ENCODE measurements at regions not wholly inside any gene's neighbourhood (a gene's known extent, or its start where the extent isn't known, plus 50 kb on each side); places are given as distances from the start of the nearest gene placed in this dataset.
"Not testable (repeated sequence)": the region's sequence is repeated elsewhere in the genome, so short reads cannot be mapped to it uniquely, and the experiment has no call there.

GRCh38 chr2:60355849-60356261, 197.6 kb downstream of the BCL11A start:
- DNase-seq, result peak; percentile 34

GRCh38 chr2:60354713-60355112, 198.7 kb downstream of the BCL11A start:
- DNase-seq, result no peak

DNA sequence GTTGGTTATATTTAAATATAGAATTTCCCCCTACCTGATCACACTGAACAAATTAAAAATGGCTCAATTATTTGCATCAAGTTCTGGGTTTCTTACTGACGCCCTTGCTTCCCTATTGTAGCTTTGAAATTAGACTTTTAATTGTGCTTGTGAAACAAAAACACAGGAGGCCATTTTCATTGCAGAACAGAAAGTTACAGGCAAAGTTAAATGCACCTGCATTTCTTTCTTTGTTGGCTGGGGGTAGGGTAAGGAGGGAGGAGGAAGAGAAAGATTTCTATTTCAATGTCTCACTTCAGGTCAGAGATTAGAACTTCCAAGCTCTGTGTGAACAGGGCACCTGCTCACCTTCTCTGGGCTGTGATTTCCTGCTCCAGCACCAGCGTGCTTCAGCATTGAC, 199.6 kb downstream of the BCL11A start:
- no peak for DNase-seq

- no peak for DNase-seq
Measured at GRCh38 chr2:60353406-60353800, 200.1 kb downstream of the BCL11A start.

GRCh38 chr2:60352491-60353405, 200.7 kb downstream of the BCL11A start:
- no peak for DNase-seq

GRCh38 chr2:60351802-60352201, 201.7 kb downstream of the BCL11A start:
- DNase-seq, result no peak

DNA sequence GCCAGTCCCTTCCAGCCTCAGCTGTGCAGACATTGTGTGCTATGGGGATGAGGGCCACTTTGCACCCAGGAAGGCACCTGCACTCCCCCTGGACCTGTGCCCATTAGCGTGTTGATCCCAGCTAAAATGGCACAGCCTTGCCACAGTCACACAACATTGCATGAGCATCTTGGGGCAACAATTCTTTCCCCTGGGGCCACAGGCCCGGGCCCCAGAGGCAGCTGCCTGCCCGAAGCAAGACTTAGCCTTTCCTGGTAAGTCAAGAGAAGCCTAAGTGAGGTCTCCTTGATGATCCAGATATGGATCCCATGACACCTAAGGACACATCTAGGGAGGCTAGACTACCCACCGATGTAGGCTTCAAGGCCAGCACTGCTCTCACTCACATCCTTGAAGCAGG, 202.1 kb downstream of the BCL11A start:
- no peak for DNase-seq

GRCh38 chr2:60350791-60351190, 202.7 kb downstream of the BCL11A start:
- peak; percentile 29 for DNase-seq

GRCh38 chr2:60347781-60348180, 205.7 kb downstream of the BCL11A start:
- no peak for DNase-seq

- not testable (repeated sequence) for DNase-seq
Measured at GRCh38 chr2:60342491-60342890, 211.0 kb downstream of the BCL11A start.

DNA sequence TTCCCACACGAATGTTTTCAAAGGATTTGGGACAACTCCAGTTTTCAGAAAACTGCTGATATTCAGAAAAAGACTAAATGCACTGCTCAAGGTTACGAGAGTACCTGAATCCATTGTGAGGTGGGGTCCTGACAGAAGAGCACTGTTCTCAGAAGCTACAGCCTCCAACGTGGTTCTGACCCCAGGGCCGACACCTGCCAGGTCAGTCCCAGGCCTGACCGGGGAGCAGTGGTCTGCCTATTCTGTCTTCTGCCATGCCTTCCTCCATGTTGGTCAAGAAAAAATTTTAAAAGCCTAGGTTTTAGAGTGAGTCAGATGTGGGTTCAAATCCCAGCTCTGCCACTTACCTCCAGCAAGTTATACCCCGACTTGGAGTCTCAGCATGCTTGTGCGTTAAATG, 212.3 kb downstream of the BCL11A start:
- no peak for DNase-seq

DNA sequence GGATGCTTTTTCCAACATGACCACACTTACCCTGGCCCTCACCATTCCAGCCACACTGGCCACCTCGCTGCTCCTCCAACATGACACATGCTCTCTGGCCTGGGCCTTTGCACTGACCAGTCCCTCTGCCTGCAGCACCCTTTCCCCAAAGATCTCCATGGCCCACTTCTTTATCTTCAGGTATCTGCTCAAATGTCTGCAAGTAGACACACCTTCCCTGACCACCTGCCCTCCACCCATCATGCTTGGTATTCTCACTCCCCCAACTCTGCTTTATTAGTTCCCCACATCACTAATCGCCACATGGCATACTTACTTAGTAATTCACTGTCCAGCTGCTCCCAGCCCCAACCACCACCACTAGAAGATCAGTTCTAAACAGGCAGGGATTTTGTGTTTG, 214.2 kb downstream of the BCL11A start:
- no peak for DNase-seq

- peak; percentile 65 for DNase-seq
Measured at GRCh38 chr2:60337142-60337497, 216.3 kb downstream of the BCL11A start.

DNA sequence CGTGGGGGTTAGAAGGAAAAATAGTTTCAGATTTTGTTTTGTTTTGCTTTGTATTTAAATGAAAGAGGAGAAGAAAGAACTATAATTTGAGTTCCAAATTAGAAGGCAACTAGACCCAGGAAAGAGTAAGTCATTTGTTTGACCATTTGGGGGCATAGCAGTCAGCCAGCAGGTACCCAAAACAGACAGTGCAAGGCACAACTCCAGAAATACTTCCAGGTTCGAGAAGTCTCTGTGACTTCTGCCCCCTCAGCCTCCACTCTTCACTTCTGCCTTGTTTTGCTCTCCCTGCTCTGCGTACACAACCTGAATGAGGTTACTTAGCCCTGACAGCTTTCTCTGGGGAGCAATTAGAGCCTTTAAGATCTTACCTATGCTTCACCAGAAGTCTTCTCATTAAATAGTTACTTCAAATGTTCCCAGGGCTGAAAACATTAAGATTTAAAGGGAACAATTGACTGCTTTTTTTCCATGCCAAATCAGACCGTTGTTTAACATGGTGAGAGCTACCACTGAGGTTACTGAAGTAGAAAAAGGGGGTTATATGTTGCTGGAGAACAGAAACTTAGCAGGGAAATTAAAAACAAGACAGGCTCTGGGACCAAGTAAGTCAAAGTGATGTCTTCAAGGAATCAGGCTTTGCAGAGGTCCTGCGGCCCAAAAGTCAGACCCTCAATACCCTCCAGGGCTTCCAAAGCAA, 216.9 kb downstream of the BCL11A start:
- DNase-seq, result no peak

DNA sequence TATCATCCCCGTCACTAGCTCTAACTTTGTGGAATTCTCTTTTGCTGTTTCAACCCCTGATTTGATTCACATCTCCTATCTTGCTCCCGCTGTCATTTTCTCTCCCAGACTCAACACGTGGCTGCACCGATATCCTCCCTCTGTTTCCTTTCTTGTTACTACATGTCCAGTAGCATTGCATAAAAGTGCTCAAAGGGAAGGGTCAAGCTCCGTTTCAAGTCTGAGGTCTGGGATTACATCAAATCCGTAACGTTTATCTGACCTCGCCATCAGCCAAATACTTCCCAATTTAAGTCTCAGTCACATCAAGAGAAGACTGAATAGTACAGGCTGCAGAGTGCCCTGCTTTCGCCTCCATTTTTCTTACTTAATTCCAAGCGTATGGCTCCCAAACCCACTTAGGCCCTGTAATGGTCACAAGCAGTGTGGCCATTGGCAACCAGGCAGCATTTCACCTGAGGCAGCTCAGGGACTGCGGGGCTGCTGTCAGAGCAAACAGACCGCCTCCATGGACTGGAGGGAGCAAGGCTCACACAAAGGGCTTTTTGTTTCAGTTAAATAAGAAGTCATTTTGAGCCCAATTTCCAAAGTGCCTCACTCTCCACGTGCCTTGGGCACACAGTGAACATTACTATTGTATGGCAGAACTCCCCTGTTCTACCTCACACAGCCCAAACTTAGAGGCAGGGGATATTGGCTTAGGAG, 217.8 kb downstream of the BCL11A start:
- peak; percentile 38 for DNase-seq

- peak; percentile 47 for DNase-seq
Measured at GRCh38 chr2:60334610-60335009, 218.8 kb downstream of the BCL11A start.

GRCh38 chr2:60333264-60333663, 220.2 kb downstream of the BCL11A start:
- no peak for DNase-seq

DNA sequence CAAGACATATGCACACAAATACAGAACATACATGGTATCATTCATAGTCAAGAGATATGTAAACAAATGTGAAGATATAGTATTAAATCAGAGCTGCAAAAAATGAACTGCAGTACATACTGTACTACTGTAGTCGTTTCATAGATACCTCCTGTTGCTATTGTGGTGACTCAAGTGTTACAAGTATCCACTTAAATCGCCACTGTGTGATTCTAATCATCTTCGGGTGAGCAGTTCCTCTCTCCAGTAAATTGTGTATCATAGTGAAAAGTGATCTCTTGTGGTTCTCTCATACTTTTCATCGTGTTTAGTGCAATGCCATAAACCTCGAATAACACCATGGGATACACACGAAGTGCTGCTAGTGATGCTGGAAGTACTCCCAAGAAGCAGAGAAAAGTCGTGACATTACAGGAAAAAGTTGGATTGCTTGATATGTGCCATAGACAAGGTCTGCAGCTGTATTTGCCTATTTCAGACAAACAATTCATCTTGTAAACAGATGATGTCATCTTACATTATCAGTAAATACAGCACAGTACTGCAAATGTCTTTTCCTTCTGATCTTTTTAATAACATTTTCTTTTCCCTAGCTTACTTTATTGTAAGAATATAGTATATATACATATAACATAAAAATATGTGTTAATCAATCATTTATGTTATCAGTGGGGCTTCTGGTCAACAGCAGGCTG, 222.2 kb downstream of the BCL11A start:
- no peak for DNase-seq

GRCh38 chr2:60329225-60329624, 224.2 kb downstream of the BCL11A start:
- DNase-seq, result no peak

GRCh38 chr2:60324536-60324935, 228.9 kb downstream of the BCL11A start:
- DNase-seq, result no peak

DNA sequence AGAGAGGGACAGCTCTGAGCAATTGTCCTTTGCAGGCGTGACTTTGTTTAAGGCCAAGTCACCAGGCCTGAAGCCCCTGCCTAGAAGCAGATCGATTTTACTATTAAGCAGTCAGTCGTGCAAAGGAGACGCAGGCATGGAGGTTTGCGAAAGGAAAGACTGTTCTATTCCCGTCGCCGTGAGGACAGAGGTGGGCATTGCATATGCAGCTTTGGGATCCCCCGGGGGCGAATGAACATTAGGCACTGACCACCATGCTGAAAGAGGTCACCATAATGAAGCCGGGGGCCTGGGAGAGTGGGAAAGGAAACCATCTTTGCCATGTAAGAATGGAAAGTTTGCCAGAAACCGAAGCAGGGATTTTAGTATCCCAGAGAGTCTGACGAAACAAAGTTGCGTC, 231.6 kb downstream of the BCL11A start:
- DNase-seq, result no peak

DNA sequence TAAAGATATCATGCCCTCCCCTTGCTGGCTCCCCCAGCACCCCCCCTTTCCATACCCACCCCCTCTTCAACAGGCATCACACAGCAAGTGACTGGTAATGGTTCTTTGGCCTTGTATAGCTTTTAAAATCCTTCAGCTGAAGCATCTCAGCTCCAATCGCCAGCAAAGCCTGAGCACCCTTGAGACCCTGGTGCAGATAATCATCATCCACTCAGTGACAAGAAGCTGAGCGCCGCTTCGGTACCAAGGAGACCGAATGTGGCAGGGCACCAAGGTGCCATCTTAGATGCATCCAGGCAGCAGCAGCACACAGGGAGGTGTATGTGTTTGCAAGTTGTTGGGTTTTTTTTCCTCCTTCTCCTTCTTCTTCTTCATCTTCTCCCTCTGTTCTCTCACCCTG, 232.7 kb downstream of the BCL11A start:
- no peak for DNase-seq

DNA sequence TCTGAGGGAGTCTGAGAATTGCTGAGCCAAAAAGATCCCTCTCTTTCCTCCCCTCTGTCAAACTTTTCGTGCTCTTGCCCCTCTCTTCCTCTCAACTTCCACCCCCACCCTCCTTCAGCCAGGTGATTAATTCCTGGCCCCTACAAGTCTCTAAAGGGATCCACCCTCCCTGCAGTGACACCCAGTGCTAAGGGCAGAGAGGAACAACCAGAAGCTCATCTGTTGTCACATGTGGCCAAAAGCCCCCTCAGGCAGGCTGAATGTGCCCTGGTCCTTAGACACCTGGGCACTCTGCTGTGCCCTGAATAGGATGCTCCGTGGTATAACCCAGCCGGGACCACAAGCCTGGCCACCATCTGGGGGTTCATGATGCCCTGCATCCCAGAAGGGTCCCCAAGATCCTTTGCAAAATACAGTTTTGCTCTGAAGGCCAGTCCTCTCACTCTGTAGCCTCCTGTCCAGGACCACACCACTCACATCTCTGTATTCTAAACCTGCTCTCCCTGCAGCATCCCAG, 234.4 kb downstream of the BCL11A start:
- no peak for DNase-seq
